Germinal center (tissue), 1 donor: ENCODE measurements at regions not wholly inside any gene's neighbourhood (a gene's known extent, or its start where the extent isn't known, plus 50 kb on each side); places are given as distances from the start of the nearest gene placed in this dataset.

Source experiments
- DNase-seq: peaks from one replicate; pipeline ENCODE4 v3.0.0; 2012; ENCODE audit warnings: mixed read lengths, low spot score

GRCh38 chr3:80492162-80492561 lies 724.4 kb upstream of the ROBO1 start:
- no peak for DNase-seq

GRCh38 chr3:80472961-80473360 lies 705.2 kb upstream of the ROBO1 start:
- no peak for DNase-seq

GRCh38 chr3:80472459-80472858 lies 704.7 kb upstream of the ROBO1 start:
- no peak for DNase-seq

- no peak for DNase-seq
Observed at GRCh38 chr3:80470433-80470832, 702.6 kb upstream of the ROBO1 start.

- no peak for DNase-seq
Observed at GRCh38 chr3:80465746-80466145, 697.9 kb upstream of the ROBO1 start.

GRCh38 chr3:80451393-80451792 lies 683.6 kb upstream of the ROBO1 start:
- DNase-seq, result no peak

GRCh38 chr3:80445641-80446040 lies 677.8 kb upstream of the ROBO1 start:
- DNase-seq, result no peak

GRCh38 chr3:80445053-80445452 lies 677.3 kb upstream of the ROBO1 start:
- no peak for DNase-seq

- DNase-seq, result no peak
Observed at GRCh38 chr3:80439490-80439889, 671.7 kb upstream of the ROBO1 start.

- no peak for DNase-seq
Observed at GRCh38 chr3:80434366-80434765, 666.6 kb upstream of the ROBO1 start.

- no peak for DNase-seq
Observed at GRCh38 chr3:80424951-80425350, 657.2 kb upstream of the ROBO1 start.

- no peak for DNase-seq
Observed at GRCh38 chr3:80408030-80408721, 640.4 kb upstream of the ROBO1 start.

- no peak for DNase-seq
Observed at GRCh38 chr3:80405618-80406017, 637.8 kb upstream of the ROBO1 start.

- DNase-seq, result no peak
Observed at GRCh38 chr3:80395023-80395422, 627.2 kb upstream of the ROBO1 start.

GRCh38 chr3:80391573-80391972 lies 623.8 kb upstream of the ROBO1 start:
- DNase-seq, result no peak

GRCh38 chr3:80384811-80385210 lies 617.0 kb upstream of the ROBO1 start:
- no peak for DNase-seq

GRCh38 chr3:80374423-80374822 lies 606.6 kb upstream of the ROBO1 start:
- no peak for DNase-seq

GRCh38 chr3:80368616-80369015 lies 600.8 kb upstream of the ROBO1 start:
- DNase-seq, result no peak

GRCh38 chr3:80366808-80367548 lies 599.2 kb upstream of the ROBO1 start:
- no peak for DNase-seq

- DNase-seq, result no peak
Observed at GRCh38 chr3:80357761-80358160, 590.0 kb upstream of the ROBO1 start.

GRCh38 chr3:80355144-80355543 lies 587.3 kb upstream of the ROBO1 start:
- no peak for DNase-seq

GRCh38 chr3:80351201-80351600 lies 583.4 kb upstream of the ROBO1 start:
- DNase-seq, result no peak

- no peak for DNase-seq
Observed at GRCh38 chr3:80350771-80351170, 583.0 kb upstream of the ROBO1 start.

GRCh38 chr3:80338366-80338765 lies 570.6 kb upstream of the ROBO1 start:
- DNase-seq, result no peak
